Trophoblast cell (in vitro differentiated cells and primary cell): ENCODE measurements at regions not wholly inside any gene's neighbourhood (a gene's known extent, or its start where the extent isn't known, plus 50 kb on each side); places are given as distances from the start of the nearest gene placed in this dataset.
A peak's percentile ranks its signal among the peaks of the same experiment; 100 is the strongest.

Experiments used
- DNase-seq, 2 donors: peaks; one replicate each; pipeline ENCODE4 v3.0.0-alpha.2; 2016
- H2AFZ ChIP-seq: 2 replicates; pipeline ENCODE4 v1.6.1; 2013; ENCODE audit warnings: low read length, moderate library complexity, mild to moderate bottlenecking; ENCODE audit not compliant: insufficient read depth, poor library complexity
- H2AK5ac ChIP-seq: 2 replicates; pipeline ENCODE4 v1.6.1; 2013; ENCODE audit warnings: mild to moderate bottlenecking, low read length
- H2BK120ac ChIP-seq: 2 replicates; pipeline ENCODE4 v1.6.1; 2013; ENCODE audit warnings: low read length, mild to moderate bottlenecking, moderate library complexity; ENCODE audit not compliant: insufficient read depth, poor library complexity
- H2BK12ac ChIP-seq: 2 replicates; pipeline ENCODE4 v1.6.1; 2013; ENCODE audit warnings: mild to moderate bottlenecking, low read length, moderate library complexity
- H2BK5ac ChIP-seq: 2 replicates; pipeline ENCODE4 v1.6.1; 2013; ENCODE audit warnings: low read length, low read depth, moderate library complexity, mild to moderate bottlenecking; ENCODE audit not compliant: poor library complexity
- H3K14ac ChIP-seq: 2 replicates; pipeline ENCODE4 v1.6.1; 2013; ENCODE audit warnings: mild to moderate bottlenecking, low read length
- H3K18ac ChIP-seq: 2 replicates; pipeline ENCODE4 v1.6.1; 2013; ENCODE audit warnings: mild to moderate bottlenecking, low read length
- H3K23ac ChIP-seq: 2 replicates; pipeline ENCODE4 v1.6.1; 2013; ENCODE audit warnings: low read length
- H3K27ac ChIP-seq: 2 replicates; pipeline ENCODE4 v1.5.1; 2013; ENCODE audit warnings: low read depth, mild to moderate bottlenecking, inconsistent platforms, low read length, moderate library complexity
- H3K27me3 ChIP-seq: 2 replicates; pipeline ENCODE4 v1.6.1; 2013; ENCODE audit warnings: inconsistent platforms, mild to moderate bottlenecking, low read length, moderate library complexity; ENCODE audit not compliant: insufficient read depth
- H3K36me3 ChIP-seq, 2 experiments: 1 replicate in 1 of 2; 2 replicates in 1 of 2; pipeline ENCODE4 v1.6.1; 2013; ENCODE audit warnings: low read length in 2 of 2, mild to moderate bottlenecking in 2 of 2, moderate library complexity in 1 of 2; ENCODE audit not compliant: insufficient read depth in 2 of 2, control insufficient read depth in 1 of 2
- H3K4ac ChIP-seq: 2 replicates; pipeline ENCODE4 v1.6.1; 2013; ENCODE audit warnings: low read depth, mild to moderate bottlenecking, low read length, moderate library complexity
- H3K4me1 ChIP-seq, 2 experiments: 1 replicate in 1 of 2; 2 replicates in 1 of 2; pipeline ENCODE4 v1.6.1; 2013; ENCODE audit warnings: low read length in 2 of 2, mild to moderate bottlenecking in 2 of 2, moderate library complexity in 1 of 2; ENCODE audit not compliant: insufficient read depth in 2 of 2, control insufficient read depth in 1 of 2
- H3K4me2 ChIP-seq: 2 replicates; pipeline ENCODE4 v1.6.1; 2013; ENCODE audit warnings: inconsistent platforms, mild to moderate bottlenecking, low read length, moderate library complexity
- H3K4me3 ChIP-seq: 2 replicates; pipeline ENCODE4 v1.5.1; 2013; ENCODE audit warnings: mild to moderate bottlenecking, low read depth, low read length, inconsistent platforms
- H3K79me1 ChIP-seq: one replicate; pipeline ENCODE4 v1.6.1; 2013; ENCODE audit warnings: low read length
- H3K79me2 ChIP-seq: 2 replicates; pipeline ENCODE4 v1.6.1; 2013; ENCODE audit warnings: low read length, mild to moderate bottlenecking; ENCODE audit not compliant: control insufficient read depth, insufficient read depth, poor library complexity
- H3K9ac ChIP-seq: 2 replicates; pipeline ENCODE4 v1.6.1; 2013; ENCODE audit warnings: mild to moderate bottlenecking, low read length
- H3K9me3 ChIP-seq: 2 replicates; pipeline ENCODE4 v1.6.1; 2013; ENCODE audit warnings: low read depth, mild to moderate bottlenecking, control low read depth, inconsistent platforms, low read length; ENCODE audit not compliant: insufficient read depth
- H4K12ac ChIP-seq: 2 replicates; pipeline ENCODE4 v1.6.1; 2013; ENCODE audit warnings: low read depth, mild to moderate bottlenecking, low read length, moderate library complexity
- H4K8ac ChIP-seq: 2 replicates; pipeline ENCODE4 v1.6.1; 2013; ENCODE audit warnings: low read depth, mild to moderate bottlenecking, low read length, moderate library complexity
- H4K91ac ChIP-seq: one replicate; pipeline ENCODE4 v1.6.1; 2013; ENCODE audit warnings: low read depth, mild to moderate bottlenecking, low read length, moderate library complexity
- WGBS: extraction: QIAGEN DNeasy Blood & Tissue Kit; methylation state at CpG from one replicate; pipeline ENCODE4 v1.1.7; 2013; ENCODE audit warnings: missing lambda C conversion rate; ENCODE audit not compliant: insufficient read length, insufficient coverage; ENCODE audit errors: extremely low coverage; 5-methylcytosine and 5-hydroxymethylcytosine counted together

DNA sequence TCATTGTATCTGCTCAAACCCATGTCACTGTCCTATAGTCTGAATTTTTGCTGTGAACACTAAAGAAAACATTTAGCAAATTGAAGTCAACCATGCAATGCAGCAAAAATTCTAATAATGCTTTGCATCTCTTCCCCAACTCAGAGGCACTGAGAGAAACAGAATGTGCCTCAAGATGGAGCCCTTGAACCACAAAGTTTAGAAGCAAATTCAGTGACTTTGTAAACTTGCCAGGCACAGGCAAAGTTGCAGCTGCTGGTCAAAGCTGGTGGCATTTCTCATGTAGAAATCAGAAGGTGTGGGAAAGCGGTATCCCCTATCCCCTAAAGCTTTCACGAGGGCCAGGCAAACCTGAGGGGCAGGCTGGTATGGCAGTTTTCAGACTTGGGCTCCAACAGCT lies 121.7 kb upstream of the DIPK2B start:
- Histone ChIP-seq H3K36me3 (no peaks in the 10 kb centered on the region), H2BK120ac (no peak overlapping the region), H3K79me2 (no peaks in the 10 kb centered on the region), H2AFZ (no peak overlapping the region), H3K27me3 (no peaks in the 10 kb centered on the region), H2AK5ac (no peak overlapping the region), H3K9ac (no peak overlapping the region), H2BK5ac (no peak overlapping the region), H3K18ac (no peak overlapping the region), H2BK12ac (no peak overlapping the region), H3K4me3 (no peak overlapping the region), H4K12ac (no peak overlapping the region), H4K8ac (no peak overlapping the region), H3K4ac (no peak overlapping the region), H3K4me2 (no peak overlapping the region), H4K91ac (no peak overlapping the region), H3K14ac (no peak overlapping the region), H3K79me1 (no peaks in the 10 kb centered on the region), H3K23ac (no peak overlapping the region), H3K4me1 (no peaks in the 10 kb centered on the region), H3K27ac (no peak overlapping the region), H3K9me3 (no peaks in the 10 kb centered on the region)
- DNase-seq: peak; percentile 12 to 65
- WGBS: no CpG with 5 or more reads among the region's 2 CpGs

DNA sequence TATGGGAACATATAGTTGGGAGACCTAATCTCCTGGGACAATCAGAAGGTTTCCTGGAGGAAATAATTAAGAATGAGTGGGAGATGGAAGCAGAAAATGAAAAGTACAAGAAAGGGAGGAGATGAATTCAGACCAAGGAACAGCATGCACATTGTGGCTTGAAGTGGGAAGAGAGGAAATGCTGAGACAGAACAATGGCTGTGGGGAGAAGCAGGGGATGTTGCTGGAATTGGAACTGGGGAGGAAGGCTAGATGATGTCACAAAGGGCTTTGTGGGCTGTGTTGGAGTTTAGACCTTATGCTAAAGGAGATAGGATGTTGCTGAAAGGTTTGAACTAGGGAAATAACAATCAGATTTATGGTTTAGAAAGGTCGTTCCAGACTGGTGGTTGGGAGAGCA lies 119.5 kb upstream of the DIPK2B start:
- H3K36me3 ChIP-seq: no peaks in the 10 kb centered on the region
- no peak overlapping the region for H2AFZ ChIP-seq
- H2BK12ac ChIP-seq: no peak overlapping the region
- no peak overlapping the region for H2BK120ac ChIP-seq
- H3K79me2 ChIP-seq: no peaks in the 10 kb centered on the region
- no peak overlapping the region for H4K8ac ChIP-seq
- H3K79me1 ChIP-seq: no peaks in the 10 kb centered on the region
- WGBS: no CpG with 5 or more reads among the region's 1 CpG
- no peak overlapping the region for H3K9ac ChIP-seq
- H3K4me2 ChIP-seq: no peak overlapping the region
- no peaks in the 10 kb centered on the region for H3K27me3 ChIP-seq
- H2BK5ac ChIP-seq: no peak overlapping the region
- H3K18ac ChIP-seq: no peak overlapping the region
- H4K91ac ChIP-seq: no peak overlapping the region
- no peaks in the 10 kb centered on the region for H3K9me3 ChIP-seq
- H3K14ac ChIP-seq: no peak overlapping the region
- no peak for DNase-seq
- H2AK5ac ChIP-seq: no peak overlapping the region
- H3K4me1 ChIP-seq: no peaks in the 10 kb centered on the region
- H3K23ac ChIP-seq: no peak overlapping the region
- H3K27ac ChIP-seq: no peak overlapping the region
- H3K4me3 ChIP-seq: no peak overlapping the region
- H4K12ac ChIP-seq: no peak overlapping the region
- H3K4ac ChIP-seq: no peak overlapping the region

GRCh38 chrX:45309801-45310200 lies 109.1 kb upstream of the DIPK2B start:
- Histone ChIP-seq H3K23ac (no peak overlapping the region), H4K91ac (no peak overlapping the region), H3K4me1 (no peaks in the 10 kb centered on the region), H2BK5ac (no peak overlapping the region), H3K27ac (no peak overlapping the region), H3K4me3 (no peak overlapping the region), H3K36me3 (no peaks in the 10 kb centered on the region), H4K12ac (no peak overlapping the region), H2BK120ac (no peak overlapping the region), H3K9ac (no peak overlapping the region), H3K79me2 (no peaks in the 10 kb centered on the region), H4K8ac (no peak overlapping the region), H2BK12ac (no peak overlapping the region), H3K9me3 (no peaks in the 10 kb centered on the region), H3K79me1 (no peaks in the 10 kb centered on the region), H3K14ac (no peak overlapping the region), H3K4me2 (no peak overlapping the region), H3K18ac (no peak overlapping the region), H2AFZ (no peak overlapping the region), H3K4ac (no peak overlapping the region), H2AK5ac (no peak overlapping the region), H3K27me3 (no peaks in the 10 kb centered on the region)
- no peak for DNase-seq
- WGBS: no CpG with 5 or more reads among the region's 1 CpG

DNA sequence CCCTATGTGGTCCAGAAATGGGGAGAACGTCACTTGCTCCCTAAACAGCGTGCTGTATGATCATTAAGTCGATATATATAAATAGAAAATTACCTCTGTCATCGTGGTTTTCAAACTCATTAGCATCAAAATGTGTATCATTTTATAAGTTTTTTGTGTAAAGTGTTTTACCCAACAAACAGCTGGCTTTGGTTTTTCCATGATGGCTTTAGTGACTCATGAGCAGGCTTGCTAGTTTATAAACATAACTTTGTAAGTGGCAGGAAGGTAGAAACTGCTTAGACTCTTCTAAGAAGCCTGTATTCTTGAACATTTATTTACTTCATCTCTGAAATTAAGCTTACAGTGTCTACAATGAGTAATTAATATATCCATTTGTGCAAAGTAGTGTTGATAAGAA lies 108.4 kb upstream of the DIPK2B start:
- no peaks in the 10 kb centered on the region for H3K27me3 ChIP-seq

More for the DNA sequence above, 108.4 kb upstream of the DIPK2B start:
- Histone ChIP-seq H3K79me1 (no peaks in the 10 kb centered on the region), H3K14ac (no peak overlapping the region), H3K18ac (no peak overlapping the region), H3K9ac (no peak overlapping the region), H2AFZ (no peak overlapping the region), H2BK5ac (no peak overlapping the region), H3K27ac (no peak overlapping the region), H2BK12ac (no peak overlapping the region), H3K4me2 (no peak overlapping the region), H3K23ac (no peak overlapping the region), H2BK120ac (no peak overlapping the region), H4K8ac (no peak overlapping the region), H3K79me2 (no peaks in the 10 kb centered on the region), H3K4me3 (no peak overlapping the region), H3K4ac (no peak overlapping the region), H3K4me1 (no peaks in the 10 kb centered on the region), H2AK5ac (no peak overlapping the region), H4K12ac (no peak overlapping the region), H3K9me3 (no peaks in the 10 kb centered on the region), H3K36me3 (no peaks in the 10 kb centered on the region), H4K91ac (no peak overlapping the region)
- no CpG with 5 or more reads among the region's 4 CpGs for WGBS
- DNase-seq: no peak
